H1 (cell line): ENCODE measurements at regions not wholly inside any gene's neighbourhood (a gene's known extent, or its start where the extent isn't known, plus 50 kb on each side); places are given as distances from the start of the nearest gene placed in this dataset.

Source experiments
- CTCF ChIA-PET: fragments of 300-600 bp; sonication (Branson Sonifier 250); formaldehyde crosslinking; loops from one replicate; lab custom pipeline; 2021; ENCODE audit not compliant: partially characterized antibody; lab: Charles Lee
- POLR2A ChIA-PET: fragments of 300-600 bp; sonication (Branson Sonifier 250); formaldehyde crosslinking; loops from one replicate; lab custom pipeline; 2021; ENCODE audit warnings: inconsistent platforms; ENCODE audit not compliant: partially characterized antibody; lab: Charles Lee
- DNase-seq, 2 experiments: peaks; one replicate each; pipeline versions ENCODE4 v3.0.0 to v3.0.0-alpha.2; 2010 to 2022; ENCODE audit warnings: low spot score in 2 of 2, low read depth in 1 of 2, mixed read lengths in 1 of 2
- FAIRE-seq: peaks from 2 replicates; lab custom pipeline; 2011; peaks lifted over from hg19 to GRCh38; lab: Jason Lieb, UNC
- H2AFZ ChIP-seq: 2 replicates; pipeline ENCODE4 v1.8.1; 2012; ENCODE audit warnings: low read length, inconsistent platforms
- H2AK5ac ChIP-seq: 2 replicates; pipeline ENCODE4 v1.6.1; 2013; ENCODE audit warnings: low read depth, low read length
- H2BK120ac ChIP-seq: replicated peaks from 2 replicates; pipeline ENCODE3; 2013; ENCODE audit warnings: low read depth, low read length, inconsistent platforms
- H2BK12ac ChIP-seq: 2 replicates; pipeline ENCODE4 v1.6.1; 2013; ENCODE audit warnings: low read depth, low read length
- H2BK15ac ChIP-seq: 2 replicates; pipeline ENCODE4 v1.6.1; 2013; ENCODE audit warnings: low read length
- H2BK20ac ChIP-seq: 2 replicates; pipeline ENCODE4 v1.6.1; 2013; ENCODE audit warnings: low read length
- H2BK5ac ChIP-seq: 2 replicates; pipeline ENCODE4 v1.6.1; 2013; ENCODE audit warnings: low read depth, low read length
- H3K14ac ChIP-seq: 2 replicates; pipeline ENCODE4 v1.6.1; 2013; ENCODE audit warnings: inconsistent platforms; ENCODE audit not compliant: insufficient read length
- H3K18ac ChIP-seq: 2 replicates; pipeline ENCODE4 v1.6.1; 2013; ENCODE audit warnings: low read length; ENCODE audit errors: extremely low read depth
- H3K23ac ChIP-seq: 2 replicates; pipeline ENCODE4 v1.6.1; 2013; ENCODE audit warnings: inconsistent platforms; ENCODE audit not compliant: insufficient read length
- H3K23me2 ChIP-seq: 2 replicates; pipeline ENCODE4 v1.6.1; 2013; ENCODE audit warnings: low read depth, low read length
- H3K27ac ChIP-seq: 2 replicates; pipeline ENCODE4 v1.6.1; 2011; ENCODE audit warnings: low read depth, low read length, inconsistent platforms
- H3K27me3 ChIP-seq, 4 experiments: replicated peaks in 1 of 4; 1 replicate in 1 of 4; 2 replicates in 3 of 4; pipeline versions ENCODE4 v1.6.1 to v1.8.1; 2011 to 2013; ENCODE audit warnings: low read length in 3 of 4, mild to moderate bottlenecking in 3 of 4, inconsistent platforms in 2 of 4, mixed read lengths in 2 of 4, moderate library complexity in 1 of 4; ENCODE audit not compliant: control insufficient read depth in 3 of 4, insufficient read depth in 3 of 4; ENCODE audit errors: extremely low read depth in 1 of 4
- H3K36me3 ChIP-seq, 4 experiments: 2 replicates each; pipeline versions ENCODE4 v1.6.1 to v1.8.1; 2011 to 2013; ENCODE audit warnings: mild to moderate bottlenecking in 4 of 4, low read length in 3 of 4, moderate library complexity in 2 of 4, control low read depth in 1 of 4, inconsistent platforms in 1 of 4; ENCODE audit not compliant: insufficient read depth in 4 of 4, control insufficient read depth in 2 of 4
- H3K4ac ChIP-seq: replicated peaks from 2 replicates; pipeline ENCODE3; 2013; ENCODE audit warnings: low read length, low read depth, mixed read lengths, inconsistent platforms; ENCODE audit not compliant: insufficient read length
- H3K4me1 ChIP-seq, 4 experiments: replicated peaks in 1 of 4; 1 replicate in 1 of 4; 2 replicates in 3 of 4; pipeline versions ENCODE4 v1.6.1 to v1.8.1; 2011 to 2013; ENCODE audit warnings: low read length in 3 of 4, inconsistent platforms in 2 of 4, mixed read lengths in 1 of 4; ENCODE audit not compliant: insufficient read depth in 4 of 4, control insufficient read depth in 3 of 4
- H3K4me2 ChIP-seq, 2 experiments: 2 replicates each; pipeline versions ENCODE4 v1.6.1 to v1.8.1; 2011 to 2013; ENCODE audit warnings: low read depth in 2 of 2, low read length in 2 of 2, control low read depth in 1 of 2, inconsistent platforms in 1 of 2, mild to moderate bottlenecking in 1 of 2; ENCODE audit not compliant: insufficient read depth in 1 of 2
- H3K4me3 ChIP-seq, 4 experiments: fragments of 200-600, 300-600 bp in 1 of 4; sonication (generic), shearing (Covaris generic), sonication (Bioruptor Twin) in 1 of 4; 2 replicates each; pipeline versions ENCODE4 v1.5.1 to v1.8.1; 2011 to 2016; ENCODE audit warnings: low read length in 4 of 4, low read depth in 3 of 4, control low read depth in 2 of 4, inconsistent platforms in 2 of 4, mild to moderate bottlenecking in 2 of 4, mixed read lengths in 1 of 4, moderate library complexity in 1 of 4; ENCODE audit not compliant: insufficient read depth in 2 of 4; ENCODE audit errors: extremely low read depth in 1 of 4
- H3K56ac ChIP-seq: replicated peaks from 2 replicates; pipeline ENCODE3; 2013; ENCODE audit warnings: low read depth, mild to moderate bottlenecking, mixed read lengths, low read length, inconsistent platforms; ENCODE audit not compliant: insufficient read length
- H3K79me1 ChIP-seq: 2 replicates; pipeline ENCODE4 v1.6.1; 2013; ENCODE audit warnings: low read depth, low read length, control low read depth
- H3K79me2 ChIP-seq, 2 experiments: 2 replicates each; pipeline versions ENCODE4 v1.6.1 to v1.8.1; 2012 to 2013; ENCODE audit warnings: low read length in 2 of 2, mild to moderate bottlenecking in 2 of 2, inconsistent platforms in 1 of 2; ENCODE audit not compliant: insufficient read depth in 2 of 2, control insufficient read depth in 1 of 2
- H3K9ac ChIP-seq, 4 experiments: replicated peaks in 1 of 4; 1 replicate in 1 of 4; 2 replicates in 3 of 4; pipeline versions ENCODE4 v1.6.1 to v1.8.1; 2011 to 2013; ENCODE audit warnings: low read depth in 3 of 4, low read length in 3 of 4, control low read depth in 2 of 4, mild to moderate bottlenecking in 2 of 4, moderate library complexity in 2 of 4, inconsistent platforms in 1 of 4; ENCODE audit errors: extremely low read depth in 1 of 4
- H3K9me3 ChIP-seq, 2 experiments: 2 replicates each; pipeline versions ENCODE4 v1.6.1 to v1.8.1; 2012 to 2013; ENCODE audit warnings: mild to moderate bottlenecking in 2 of 2, moderate library complexity in 2 of 2, control low read depth in 1 of 2, inconsistent platforms in 1 of 2, low read depth in 1 of 2, low read length in 1 of 2, mixed read lengths in 1 of 2; ENCODE audit not compliant: insufficient read depth in 2 of 2
- H4K20me1 ChIP-seq, 2 experiments: replicated peaks in 1 of 2; 2 replicates each; pipeline versions ENCODE3 to v1.8.1; 2011 to 2013; ENCODE audit warnings: inconsistent platforms in 2 of 2, low read length in 2 of 2, mild to moderate bottlenecking in 1 of 2; ENCODE audit not compliant: insufficient read depth in 2 of 2, control insufficient read depth in 1 of 2
- H4K5ac ChIP-seq: 2 replicates; pipeline ENCODE4 v1.6.1; 2013; ENCODE audit warnings: low read length, low read depth, mixed read lengths, inconsistent platforms; ENCODE audit not compliant: insufficient read length
- H4K8ac ChIP-seq: 2 replicates; pipeline ENCODE4 v1.8.0; 2013; ENCODE audit warnings: mild to moderate bottlenecking, moderate library complexity, low read length, inconsistent platforms; ENCODE audit not compliant: insufficient read depth; ENCODE audit errors: extremely low read depth
- H4K91ac ChIP-seq: replicated peaks from 2 replicates; pipeline ENCODE3; 2013; ENCODE audit warnings: low read length, mixed read lengths, inconsistent platforms; ENCODE audit not compliant: insufficient read length
- MAFK ChIP-seq: IDR thresholded peaks from 2 replicates; pipeline ENCODE4 v1.6.1; 2012; ENCODE audit warnings: low read depth, mild to moderate bottlenecking, improper control_type of control experiment, low read length
- USF2 ChIP-seq: IDR thresholded peaks from 2 replicates; pipeline ENCODE4 v1.6.1; 2011; ENCODE audit warnings: low read length, improper control_type of control experiment
- WGBS, 2 experiments: shearing (Covaris generic) in 1 of 2; methylation state at CpG; one replicate each; pipeline versions ENCODE4 v1.1.6 to v1.1.7; 2013 to 2015; ENCODE audit warnings: low lambda C conversion rate in 2 of 2, mixed read lengths in 2 of 2, inconsistent platforms in 1 of 2, low coverage in 1 of 2, missing lambda C conversion rate in 1 of 2; ENCODE audit not compliant: insufficient replicate concordance in 2 of 2, insufficient coverage in 1 of 2, insufficient read length in 1 of 2; ENCODE audit errors: extremely low coverage in 1 of 2, missing lambda C conversion rate in 1 of 2; 5-methylcytosine and 5-hydroxymethylcytosine counted together

DNA sequence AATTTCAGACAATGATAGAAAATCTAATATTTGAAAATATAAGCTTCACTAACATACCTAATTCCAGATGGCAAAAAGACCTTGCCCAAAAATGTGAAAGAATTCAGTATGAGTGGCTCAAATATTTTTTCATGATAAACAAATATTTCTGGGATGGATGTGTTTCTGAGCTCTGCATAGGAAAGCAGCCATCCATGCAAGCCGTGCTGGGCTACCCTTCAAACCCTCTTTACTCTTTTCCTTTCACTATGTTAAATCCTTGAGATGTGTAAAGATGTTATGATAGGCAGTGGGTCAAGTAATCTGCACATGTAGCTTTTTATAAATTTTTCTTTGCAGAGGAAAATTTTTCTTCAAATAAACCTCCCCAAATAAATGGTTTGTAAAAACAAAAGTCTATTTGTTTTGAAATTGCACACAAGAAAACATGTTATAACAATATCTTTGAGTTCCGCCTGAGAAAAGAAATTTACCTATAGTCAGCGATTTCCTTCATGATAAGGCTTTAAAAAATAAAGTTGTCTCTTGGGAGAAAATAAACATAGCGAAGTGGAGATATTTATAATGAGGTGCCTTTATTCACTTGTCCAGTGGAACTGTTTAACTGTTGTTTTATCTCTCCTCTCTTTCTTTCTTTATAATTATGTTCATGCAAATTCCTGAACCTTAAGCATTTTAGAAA lies 154.3 kb upstream of the PITX1 start:
- no peaks in the 10 kb centered on the region for H3K79me2 ChIP-seq
- H3K79me1 ChIP-seq: no peaks in the 10 kb centered on the region
- no peak overlapping the region for H4K91ac ChIP-seq
- no peaks in the 10 kb centered on the region for H3K23me2 ChIP-seq
- DNase-seq (no peak), FAIRE-seq (no peak)
- WGBS, 2 experiments: 91% methylated on average over 4 of the region's 4 CpGs; no CpG with 5 or more reads in 1 of the 2 experiments
- H3K14ac ChIP-seq: no peak overlapping the region
- peaks cover 3 to 21% (median 16%) of the 10 kb centered on the region in 4 experiments; a peak in 6 of 7 replicates for H3K27me3 ChIP-seq
- no peak overlapping the region for H2BK5ac ChIP-seq
- H3K4me1 ChIP-seq: peaks cover 0 to 10% (median 4%) of the 10 kb centered on the region in 4 experiments; a peak in 5 of 7 replicates
- H2BK120ac ChIP-seq: no peak overlapping the region
- H2BK12ac ChIP-seq: no peak overlapping the region
- no peak overlapping the region for H3K4ac ChIP-seq
- no peak overlapping the region for H2AK5ac ChIP-seq
- TF ChIP-seq USF2 (no peak), MAFK (peak; percentile 29; the same call in 1 of the 2 replicates)
- H3K9me3 ChIP-seq: no peaks in the 10 kb centered on the region
- no peak overlapping the region for H2BK20ac ChIP-seq
- no peak overlapping the region for H4K5ac ChIP-seq
- H2BK15ac ChIP-seq: no peak overlapping the region
- no peak overlapping the region for H3K4me3 ChIP-seq
- no peak overlapping the region for H2AFZ ChIP-seq
- ChIA-PET CTCF (interaction anchor here (0.6 to 1.9 kb wide), 7 partner anchors 10 to 164 kb away, joined by 3 to 10 read pairs (median 5); no protein-coding TSS in a partner anchor), POLR2A (no interaction called here)
- H4K20me1 ChIP-seq: no peaks in the 10 kb centered on the region
- H3K56ac ChIP-seq: no peak overlapping the region
- H4K8ac ChIP-seq: no peak overlapping the region
- H3K23ac ChIP-seq: no peak overlapping the region
- no peak overlapping the region for H3K18ac ChIP-seq
- no peak overlapping the region for H3K4me2 ChIP-seq
- H3K27ac ChIP-seq: no peak overlapping the region
- H3K9ac ChIP-seq: peak overlapping the region in 1 of 4 experiments; percentile 10; a peak in 1 of 7 replicates
- H3K36me3 ChIP-seq: no peaks in the 10 kb centered on the region
